HG03045 (cell line): ENCODE measurements at regions not wholly inside any gene's neighbourhood (a gene's known extent, or its start where the extent isn't known, plus 50 kb on each side); places are given as distances from the start of the nearest gene placed in this dataset.

Experiments used
- ATAC-seq: cut with Tn5 transposase; IDR thresholded peaks from one replicate; pipeline ENCODE4 v1.9.1; 2021; ENCODE audit warnings: mild to moderate bottlenecking, moderate library complexity; ENCODE audit not compliant: unreplicated experiment

DNA sequence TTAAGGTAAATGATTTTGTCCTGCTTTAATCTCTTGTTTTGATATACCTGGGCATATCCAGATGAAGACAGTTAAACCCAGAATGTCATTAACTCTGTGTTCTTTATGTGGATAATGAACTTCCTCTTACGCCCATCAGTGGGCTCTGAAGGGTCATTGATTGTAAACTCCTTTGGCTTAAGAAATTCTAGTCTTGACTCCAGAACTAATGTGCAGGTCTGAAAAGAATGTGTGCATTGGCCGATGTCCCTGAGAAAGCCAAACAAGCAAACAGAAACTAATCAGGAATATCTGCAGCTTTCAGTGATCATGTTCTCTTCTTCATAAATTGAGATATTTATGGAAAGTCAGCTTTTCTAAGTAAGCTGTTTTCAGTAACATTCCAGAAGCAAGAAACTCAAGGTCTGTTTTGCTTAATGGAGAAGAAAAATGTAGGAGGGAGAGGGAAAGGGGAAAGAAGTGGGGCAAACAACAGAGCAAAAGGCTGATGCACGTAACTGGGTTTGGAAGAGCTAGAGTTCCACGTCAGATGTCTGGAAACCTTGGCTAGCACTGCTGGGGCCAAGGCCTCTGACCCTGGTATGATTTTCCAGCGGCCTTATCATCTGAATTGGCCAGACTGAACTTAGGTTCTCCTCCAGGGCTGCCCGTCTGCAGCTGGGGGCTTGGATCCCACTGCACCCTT is 61.3 kb upstream of the FHL2 start:
- no peak for ATAC-seq

DNA sequence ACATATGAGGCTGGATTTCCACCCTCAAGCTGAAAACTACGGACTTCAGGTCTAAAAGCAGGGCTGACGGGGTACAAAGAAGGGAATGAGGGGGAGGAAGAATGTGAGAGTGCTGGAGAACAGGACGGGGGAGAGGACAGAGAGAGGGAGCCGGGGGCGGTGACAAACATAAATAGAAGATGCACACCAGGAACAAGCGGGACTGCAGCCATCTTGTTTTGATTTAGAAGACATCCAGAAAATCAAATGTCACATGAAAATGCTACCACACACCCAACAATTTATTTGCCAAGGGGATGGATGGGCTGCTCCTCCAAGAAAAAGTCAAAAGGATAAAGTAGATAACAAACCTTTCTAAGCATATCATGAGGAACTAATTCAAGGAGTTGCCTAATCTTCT is 59.2 kb upstream of the FHL2 start:
- ATAC-seq: no peak

- ATAC-seq: no peak
These were observed 56.7 kb upstream of the FHL2 start for GRCh38 chr2:105455488-105456003.

DNA sequence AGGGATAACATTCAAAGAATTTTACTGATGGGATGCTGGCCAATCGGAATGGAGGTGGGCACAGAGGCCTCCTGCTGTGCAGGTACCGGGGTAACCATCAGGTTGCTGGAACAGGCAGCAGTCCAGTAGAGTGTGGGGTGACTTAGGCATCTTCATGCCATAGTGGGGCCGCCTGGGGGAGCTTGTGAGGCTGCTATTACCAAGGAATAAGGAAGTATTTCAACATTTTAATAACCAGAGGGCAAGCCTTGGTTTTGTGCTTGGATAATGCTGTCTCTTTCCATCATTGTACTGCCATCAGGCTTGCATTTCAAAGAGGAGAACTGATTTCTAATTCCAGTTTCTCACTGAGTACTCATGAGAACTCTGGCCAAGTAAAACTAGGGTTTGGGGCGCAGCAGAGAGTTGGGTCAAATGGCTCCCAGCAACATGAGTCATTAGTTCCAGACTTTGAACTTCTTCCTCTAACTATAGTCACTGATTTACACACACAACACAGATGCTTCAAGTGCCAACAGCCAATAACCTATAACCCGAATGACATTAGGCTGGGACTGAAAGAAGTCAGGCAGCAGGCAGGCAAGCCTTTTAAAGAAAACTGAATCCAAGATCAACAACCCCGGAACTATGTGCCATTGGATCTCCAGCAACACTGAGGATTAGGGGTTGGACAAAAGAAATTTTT is 56.1 kb upstream of the FHL2 start:
- no peak for ATAC-seq

DNA sequence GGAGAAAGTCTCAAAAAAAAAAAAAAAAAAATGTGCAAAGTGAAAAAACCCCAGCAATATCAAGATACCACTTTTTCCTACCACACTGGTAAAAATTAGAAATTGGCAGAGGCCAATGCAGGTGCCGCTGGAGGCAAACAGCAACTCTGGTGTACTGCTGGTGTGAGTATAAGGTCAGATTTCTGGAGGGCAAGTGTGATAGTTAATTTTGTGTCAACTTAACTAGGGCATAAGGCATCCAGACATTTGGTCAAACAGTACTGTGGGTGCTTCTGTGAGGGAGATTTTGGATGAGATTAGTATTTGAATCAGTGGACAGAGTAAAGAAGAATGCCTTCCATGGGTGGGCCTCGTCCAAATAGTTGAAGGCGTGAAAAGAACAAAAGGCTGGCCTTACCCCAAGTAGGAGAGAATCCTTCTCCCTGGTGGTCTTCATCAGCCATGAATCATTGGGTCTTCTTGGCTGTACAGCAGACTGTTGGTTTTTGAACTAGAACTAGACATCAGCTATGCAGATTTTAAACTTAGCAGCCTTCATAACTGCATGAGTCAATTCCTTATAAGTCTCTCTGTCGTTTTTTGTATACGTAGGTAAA is 52.8 kb upstream of the FHL2 start:
- ATAC-seq: no peak

- no peak for ATAC-seq
These were observed 51.6 kb upstream of the FHL2 start for GRCh38 chr2:105450471-105450870.

DNA sequence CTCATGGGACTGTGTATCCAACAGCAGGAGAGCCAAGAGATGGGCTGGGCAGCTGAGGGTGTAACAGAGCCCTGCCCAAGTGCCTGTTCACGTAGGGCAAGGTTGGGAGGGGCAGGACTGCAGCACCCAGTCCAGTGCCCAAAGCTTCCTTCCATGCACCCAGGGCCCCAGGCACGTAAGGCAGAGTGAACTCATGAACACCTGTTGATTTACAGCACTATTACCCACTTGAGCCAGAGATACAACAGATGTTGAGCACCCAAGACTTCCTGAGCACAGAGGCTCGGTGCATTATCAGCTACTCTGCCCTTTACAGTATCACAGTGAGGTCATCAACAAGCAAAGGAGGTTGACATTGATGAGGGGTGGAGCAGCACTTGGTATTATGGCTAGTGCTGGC is 50.2 kb upstream of the FHL2 start:
- ATAC-seq: no peak
